ENCODE measurements at regions not wholly inside any gene's neighbourhood (a gene's known extent, or its start where the extent isn't known, plus 50 kb on each side); places are given as distances from the start of the nearest gene placed in this dataset.

DNA sequence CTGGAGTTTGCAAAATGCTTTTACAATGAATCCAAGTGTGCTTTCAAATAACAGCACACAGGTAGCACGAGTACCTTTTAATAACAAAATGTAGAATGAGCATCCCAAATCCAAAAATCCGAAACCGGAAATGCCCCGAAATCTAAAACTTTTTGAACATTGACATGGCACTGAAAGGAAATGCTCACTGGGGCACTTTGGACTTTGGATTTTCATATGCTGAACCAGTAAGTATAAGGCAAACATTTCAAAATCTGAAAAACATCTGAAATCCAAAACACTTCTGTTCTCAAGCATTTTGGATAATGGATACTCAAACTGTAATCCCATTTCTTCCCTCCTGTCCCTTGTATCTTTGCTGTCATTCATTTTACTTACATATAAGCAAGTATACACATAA, 50.1 kb downstream of the GCNT4 start:
- Histone ChIP-seq H2AFZ (ENCODE audit: low read depth, low read length, poor library complexity, severe bottlenecking) (no peak overlapping the region), H4K20me1 (ENCODE audit: insufficient read depth) (no peaks in the 10 kb centered on the region), H3K27me3 (ENCODE audit: insufficient read depth, low read length) (no peaks in the 10 kb centered on the region), H3K4me1 (ENCODE audit: control insufficient read depth in 1 of 2, insufficient read depth in 2 of 2, low read length in 2 of 2) (no peaks in the 10 kb centered on the region), H3K27ac (ENCODE audit: low read depth, low read length) (no peak overlapping the region), H3K4me3 (replicated peaks in 1 of 2; ENCODE audit: low read depth in 1 of 2, low read length in 2 of 2) (no peak overlapping the region), H3K9me2 (ENCODE audit: insufficient read depth) (0 out of 2 replicates have a peak, but pooled peaks cover 2% of the 10 kb centered on the region), H3K36me3 (ENCODE audit: control insufficient read depth in 1 of 2, insufficient read depth in 2 of 2, low read length in 2 of 2) (no peaks in the 10 kb centered on the region), H3K4me2 (ENCODE audit: low read length) (no peak overlapping the region), H3K9me3 (ENCODE audit: control insufficient read depth in 1 of 2, insufficient read depth in 1 of 2, low read depth in 1 of 2, low read length in 2 of 2) (peaks cover 3 to 22% of the 10 kb centered on the region in 2 experiments; a peak in 2 of 4 replicates), H3K9ac (ENCODE audit: low read length) (no peak overlapping the region), H3K79me2 (ENCODE audit: insufficient read depth, low read length) (no peaks in the 10 kb centered on the region)
- ChIA-PET RAD21 (ENCODE audit: low non-redundant PET in 1 of 2, low total read pairs in 2 of 2, uncharacterized antibody in 2 of 2, unreplicated experiment in 2 of 2) (no interaction called here), CTCF (no interaction called here), POLR2A (no interaction called here)
- intact Hi-C loops (cut with micrococcal nuclease): no loop called here
- BruUV-seq (replicated peaks): no TSS peak
- DNase-seq (ENCODE audit: low read depth, low spot score) (no peak), ATAC-seq (no peak)
- TF ChIP-seq ELF1 (IDR thresholded peaks at IDR 0.05; ENCODE audit: borderline replicate concordance, low read depth) (no peak), POLR2A (IDR thresholded peaks at IDR 0.05; ENCODE audit: borderline replicate concordance, extremely low read depth, insufficient read depth, insufficient read length) (no peak)

DNA sequence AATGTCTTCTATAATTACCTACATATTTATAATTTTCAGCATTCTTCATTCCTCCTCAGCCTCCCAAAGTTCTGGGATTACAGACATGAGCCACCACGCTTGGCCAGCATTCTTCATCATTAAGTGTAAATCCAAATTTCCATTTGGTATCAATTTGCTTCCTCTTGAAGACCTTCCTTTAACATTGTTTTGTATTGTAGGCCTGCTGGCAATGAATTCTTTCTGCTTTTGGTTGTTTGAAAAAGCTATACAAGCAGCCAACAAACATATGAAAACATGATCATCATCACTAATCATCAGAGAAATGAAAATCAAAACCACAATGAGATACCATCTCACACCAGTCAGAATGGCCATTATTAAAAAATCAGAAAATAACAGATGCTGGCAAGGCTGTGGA, 56.4 kb downstream of the GCNT4 start:
- 0 out of 2 replicates have a peak, but pooled peaks cover 2% of the 10 kb centered on the region for H3K9me2 ChIP-seq (ENCODE audit: insufficient read depth)
- ATAC-seq (no peak), DNase-seq (ENCODE audit: low read depth, low spot score) (no peak)
- intact Hi-C loops (cut with micrococcal nuclease): no loop called here
- H3K4me3 ChIP-seq (replicated peaks in 1 of 2; ENCODE audit: low read depth in 1 of 2, low read length in 2 of 2): no peak overlapping the region
- no peaks in the 10 kb centered on the region for H3K27me3 ChIP-seq (ENCODE audit: insufficient read depth, low read length)
- no peak overlapping the region for H3K4me2 ChIP-seq (ENCODE audit: low read length)
- no peaks in the 10 kb centered on the region for H3K9me3 ChIP-seq (ENCODE audit: control insufficient read depth in 1 of 2, insufficient read depth in 1 of 2, low read depth in 1 of 2, low read length in 2 of 2)
- H3K9ac ChIP-seq (ENCODE audit: low read length): no peak overlapping the region
- ChIA-PET POLR2A (no interaction called here), RAD21 (ENCODE audit: low non-redundant PET in 1 of 2, low total read pairs in 2 of 2, uncharacterized antibody in 2 of 2, unreplicated experiment in 2 of 2) (no interaction called here), CTCF (no interaction called here)
- TF ChIP-seq POLR2AphosphoS5 (IDR thresholded peaks at IDR 0.05; ENCODE audit: low read depth, low read length) (no peak), RAD21 (IDR thresholded peaks at IDR 0.05; ENCODE audit: low read depth) (no peak), CBX3 (IDR thresholded peaks at IDR 0.05; ENCODE audit: low read depth) (no peak), EZH2phosphoT487 (IDR thresholded peaks at IDR 0.05; ENCODE audit: borderline replicate concordance) (no peak), FOSL1 (IDR thresholded peaks at IDR 0.05; ENCODE audit: low read depth) (no peak), TCF7L2 (IDR thresholded peaks at IDR 0.05; ENCODE audit: borderline replicate concordance, extremely low read depth, insufficient read depth, insufficient read length) (no peak), ZNF274 (IDR thresholded peaks at IDR 0.05; ENCODE audit: low read depth, low read length) (no peak), ELF1 (IDR thresholded peaks at IDR 0.05; ENCODE audit: borderline replicate concordance, low read depth) (no peak), EGR1 (IDR thresholded peaks at IDR 0.05; ENCODE audit: low read depth) (no peak), EZH2 (IDR thresholded peaks at IDR 0.05) (no peak), POLR2A (IDR thresholded peaks at IDR 0.05; ENCODE audit: borderline replicate concordance, extremely low read depth, insufficient read depth, insufficient read length) (no peak), SRF (IDR thresholded peaks at IDR 0.05; ENCODE audit: low read depth) (no peak)
- TF ChIP-seq, protein P1, sequence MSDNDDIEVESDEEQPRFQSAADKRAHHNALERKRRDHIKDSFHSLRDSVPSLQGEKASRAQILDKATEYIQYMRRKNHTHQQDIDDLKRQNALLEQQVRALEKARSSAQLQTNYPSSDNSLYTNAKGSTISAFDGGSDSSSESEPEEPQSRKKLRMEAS (IDR thresholded peaks at IDR 0.05): no peak
- TF ChIP-seq, protein P2, sequence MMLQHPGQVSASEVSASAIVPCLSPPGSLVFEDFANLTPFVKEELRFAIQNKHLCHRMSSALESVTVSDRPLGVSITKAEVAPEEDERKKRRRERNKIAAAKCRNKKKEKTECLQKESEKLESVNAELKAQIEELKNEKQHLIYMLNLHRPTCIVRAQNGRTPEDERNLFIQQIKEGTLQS (IDR thresholded peaks at IDR 0.05): no peak
- TF ChIP-seq, protein P3, sequence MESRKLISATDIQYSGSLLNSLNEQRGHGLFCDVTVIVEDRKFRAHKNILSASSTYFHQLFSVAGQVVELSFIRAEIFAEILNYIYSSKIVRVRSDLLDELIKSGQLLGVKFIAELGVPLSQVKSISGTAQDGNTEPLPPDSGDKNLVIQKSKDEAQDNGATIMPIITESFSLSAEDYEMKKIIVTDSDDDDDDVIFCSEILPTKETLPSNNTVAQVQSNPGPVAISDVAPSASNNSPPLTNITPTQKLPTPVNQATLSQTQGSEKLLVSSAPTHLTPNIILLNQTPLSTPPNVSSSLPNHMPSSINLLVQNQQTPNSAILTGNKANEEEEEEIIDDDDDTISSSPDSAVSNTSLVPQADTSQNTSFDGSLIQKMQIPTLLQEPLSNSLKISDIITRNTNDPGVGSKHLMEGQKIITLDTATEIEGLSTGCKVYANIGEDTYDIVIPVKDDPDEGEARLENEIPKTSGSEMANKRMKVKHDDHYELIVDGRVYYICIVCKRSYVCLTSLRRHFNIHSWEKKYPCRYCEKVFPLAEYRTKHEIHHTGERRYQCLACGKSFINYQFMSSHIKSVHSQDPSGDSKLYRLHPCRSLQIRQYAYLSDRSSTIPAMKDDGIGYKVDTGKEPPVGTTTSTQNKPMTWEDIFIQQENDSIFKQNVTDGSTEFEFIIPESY (IDR thresholded peaks at IDR 0.05; ENCODE audit: extremely low read depth, insufficient replicate concordance, low read length): no peak
- H4K20me1 ChIP-seq (ENCODE audit: insufficient read depth): no peaks in the 10 kb centered on the region
- no peaks in the 10 kb centered on the region for H3K4me1 ChIP-seq (ENCODE audit: control insufficient read depth in 1 of 2, insufficient read depth in 2 of 2, low read length in 2 of 2)
- no peaks in the 10 kb centered on the region for H3K36me3 ChIP-seq (ENCODE audit: control insufficient read depth in 1 of 2, insufficient read depth in 2 of 2, low read length in 2 of 2)
- BruUV-seq (replicated peaks): no TSS peak
- no peaks in the 10 kb centered on the region for H3K79me2 ChIP-seq (ENCODE audit: insufficient read depth, low read length)
- H3K27ac ChIP-seq (ENCODE audit: low read depth, low read length): no peak overlapping the region
- no peak overlapping the region for H2AFZ ChIP-seq (ENCODE audit: low read depth, low read length, poor library complexity, severe bottlenecking)
